Psoas muscle (tissue), 7 donors: ENCODE measurements at regions not wholly inside any gene's neighbourhood (a gene's known extent, or its start where the extent isn't known, plus 50 kb on each side); places are given as distances from the start of the nearest gene placed in this dataset.
"Not testable (repeated sequence)": the region's sequence is repeated elsewhere in the genome, so short reads cannot be mapped to it uniquely, and the experiment has no call there.

Experiments used
- ATAC-seq, 4 donors: fragments of 200-7000 bp; cut with Tn5 transposase; one replicate each; pipeline ENCODE4 v1.9.1; 2020; ENCODE audit warnings: moderate library complexity in 3 of 4, mild to moderate bottlenecking in 2 of 4
- DNase-seq, 2 donors: peaks; one replicate each; pipeline ENCODE4 v3.0.0-alpha.2; 2020
- H3K27ac ChIP-seq: fragments of 200-600 bp; one replicate; pipeline ENCODE4 v1.8.0; 2022
- H3K27me3 ChIP-seq, 3 donors: fragments of 200-600 bp in 1 of 3; one replicate each; pipeline versions ENCODE4 v1.6.1 to v1.8.0; 2013 to 2022; ENCODE audit warnings: low read length in 2 of 3, mild to moderate bottlenecking in 2 of 3, moderate library complexity in 1 of 3; ENCODE audit not compliant: insufficient read depth in 3 of 3
- H3K36me3 ChIP-seq, 2 donors: fragments of 200-600 bp in 1 of 2; one replicate each; pipeline versions ENCODE4 v1.6.1 to v1.8.0; 2013 to 2022; ENCODE audit warnings: low read depth in 1 of 2, mild to moderate bottlenecking in 1 of 2, moderate library complexity in 1 of 2; ENCODE audit not compliant: insufficient read depth in 1 of 2
- H3K4me1 ChIP-seq: fragments of 200-600 bp; one replicate; pipeline ENCODE4 v1.8.0; 2022
- H3K4me3 ChIP-seq: fragments of 200-600 bp; one replicate; pipeline ENCODE4 v1.8.0; 2022; ENCODE audit warnings: mild to moderate bottlenecking
- H3K9me3 ChIP-seq: fragments of 200-600 bp; one replicate; pipeline ENCODE4 v1.8.0; 2022
- WGBS, 3 donors: extraction: QIAGEN DNeasy Blood & Tissue Kit; methylation state at CpG; one replicate each; pipeline versions ENCODE4 v1.1.6 to v1.1.7; 2013; 5-methylcytosine and 5-hydroxymethylcytosine counted together
- intact Hi-C, 2 donors: fragments of 100-400 bp; cut with DNase I; formaldehyde crosslinking; loops; one replicate each; pipeline versions ENCODE4 v1.11.0 to v1.14.2; 2022
- donor health status: healthy with polysubstance abuse.
- donor health status: DM: no; HTN: no; CAD: no; lungs with moderate emphysema.
- donor health status: Bipolar disorder and iron deficiency.
- donor health status: healthy.
- donor health status: DM: yes; HTN: yes; CAD: no.
- donor health status: DM: no; HTN: no; CAD: no.
- donor health status: DM: yes; HTN: yes; CAD: no.

GRCh38 chr2:87420954-87421353, 326.9 kb upstream of the PLGLB2 start:
- WGBS, 3 donors, result 35 to 68% (median 43%) methylated on average over 2 to 4 of the region's 4 CpGs
- H3K9me3 ChIP-seq, H3K4me1 ChIP-seq, H3K27me3 ChIP-seq, H3K4me3 ChIP-seq, H3K27ac ChIP-seq, intact Hi-C loops, DNase-seq, ATAC-seq, H3K36me3 ChIP-seq: not testable (repeated sequence)

GRCh38 chr2:87423796-87424762, 323.8 kb upstream of the PLGLB2 start:
- peak in 1 of 2 donors; percentile 61 for DNase-seq
- 47 to 50% (median 49%) methylated on average over 2 to 6 of the region's 7 CpGs for WGBS, 3 donors
- H3K27me3 ChIP-seq, ATAC-seq, H3K36me3 ChIP-seq, H3K27ac ChIP-seq, H3K9me3 ChIP-seq, intact Hi-C loops, H3K4me3 ChIP-seq, H3K4me1 ChIP-seq: not testable (repeated sequence)

GRCh38 chr2:87424763-87425154, 323.1 kb upstream of the PLGLB2 start:
- DNase-seq, result peak in 1 of 2 donors; percentile 64
- H3K27me3 ChIP-seq, ATAC-seq, H3K4me1 ChIP-seq, H3K27ac ChIP-seq, H3K4me3 ChIP-seq, H3K36me3 ChIP-seq, intact Hi-C loops, H3K9me3 ChIP-seq: not testable (repeated sequence)
- WGBS, 3 donors, result no CpG with 5 or more reads among the region's 1 CpG

- H3K4me1 ChIP-seq, H3K27ac ChIP-seq, H3K36me3 ChIP-seq, intact Hi-C loops, ATAC-seq, H3K27me3 ChIP-seq, H3K4me3 ChIP-seq, H3K9me3 ChIP-seq: not testable (repeated sequence)
- DNase-seq, result peak in 1 of 2 donors; percentile 62
- WGBS, 3 donors, result 21 to 35% (median 25%) methylated on average over 3 of the region's 3 CpGs
Measured at GRCh38 chr2:87425191-87425590, 322.7 kb upstream of the PLGLB2 start.

- H3K9me3 ChIP-seq, ATAC-seq, H3K4me1 ChIP-seq, H3K27me3 ChIP-seq, H3K36me3 ChIP-seq, H3K4me3 ChIP-seq, DNase-seq, H3K27ac ChIP-seq, intact Hi-C loops: not testable (repeated sequence)
- 33 to 43% (median 41%) methylated on average over 2 to 3 of the region's 3 CpGs for WGBS, 3 donors
Measured at GRCh38 chr2:87425717-87426116, 322.2 kb upstream of the PLGLB2 start.

- ATAC-seq, H3K27me3 ChIP-seq, DNase-seq, H3K4me1 ChIP-seq, H3K4me3 ChIP-seq, H3K27ac ChIP-seq, H3K36me3 ChIP-seq, H3K9me3 ChIP-seq, intact Hi-C loops: not testable (repeated sequence)
- WGBS, 3 donors, result 30 to 40% (median 34%) methylated on average over 1 to 2 of the region's 2 CpGs
Measured at GRCh38 chr2:87428452-87429130, 319.3 kb upstream of the PLGLB2 start.

- DNase-seq, H3K27me3 ChIP-seq, H3K27ac ChIP-seq, ATAC-seq, H3K4me1 ChIP-seq, H3K4me3 ChIP-seq, intact Hi-C loops, H3K9me3 ChIP-seq, H3K36me3 ChIP-seq: not testable (repeated sequence)
- WGBS, 3 donors, result 38 to 66% (median 39%) methylated on average over 7 to 9 of the region's 9 CpGs
Measured at GRCh38 chr2:87429206-87429930, 318.5 kb upstream of the PLGLB2 start.

- DNase-seq, H3K9me3 ChIP-seq, H3K4me1 ChIP-seq, H3K36me3 ChIP-seq, H3K27me3 ChIP-seq, H3K27ac ChIP-seq, H3K4me3 ChIP-seq, intact Hi-C loops, ATAC-seq: not testable (repeated sequence)
- 31 to 42% (median 33%) methylated on average over 2 to 3 of the region's 4 CpGs for WGBS, 3 donors
Measured at GRCh38 chr2:87429931-87430275, 318.0 kb upstream of the PLGLB2 start.

GRCh38 chr2:87431051-87431450, 316.8 kb upstream of the PLGLB2 start:
- DNase-seq, H3K36me3 ChIP-seq, H3K9me3 ChIP-seq, intact Hi-C loops, H3K4me3 ChIP-seq, ATAC-seq, H3K27ac ChIP-seq, H3K4me1 ChIP-seq, H3K27me3 ChIP-seq: not testable (repeated sequence)
- no CpG with 5 or more reads among the region's 2 CpGs for WGBS, 3 donors

GRCh38 chr2:87432711-87433453, 315.0 kb upstream of the PLGLB2 start:
- H3K27ac ChIP-seq, DNase-seq, H3K27me3 ChIP-seq, H3K9me3 ChIP-seq, H3K4me1 ChIP-seq, H3K36me3 ChIP-seq, ATAC-seq, intact Hi-C loops, H3K4me3 ChIP-seq: not testable (repeated sequence)
- 77 to 87% (median 83%) methylated on average over 1 of the region's 2 CpGs for WGBS, 3 donors
